ENCODE measurements at regions not wholly inside any gene's neighbourhood (a gene's known extent, or its start where the extent isn't known, plus 50 kb on each side); places are given as distances from the start of the nearest gene placed in this dataset.

DNA sequence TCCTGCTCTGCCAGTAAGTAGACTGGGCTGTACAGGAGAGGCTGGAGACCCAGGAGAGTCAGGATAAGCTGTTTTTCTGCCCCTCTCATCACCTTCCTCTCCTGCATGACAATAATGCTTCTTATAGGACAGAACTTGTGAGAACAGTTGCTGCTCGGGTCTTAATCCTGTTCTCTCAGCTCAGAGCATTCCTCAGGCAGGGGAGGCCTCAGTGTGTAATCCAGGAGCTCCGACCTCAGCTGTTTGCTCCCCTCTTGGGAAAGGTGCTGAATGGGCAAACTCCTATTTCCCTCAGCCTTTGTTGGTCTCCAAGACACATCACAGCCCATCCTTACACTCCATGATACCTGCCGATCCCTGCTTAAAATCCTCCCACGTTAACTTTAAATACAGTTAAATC, 134.9 kb upstream of the LRFN2 start:
- TF ChIP-seq, protein P1, sequence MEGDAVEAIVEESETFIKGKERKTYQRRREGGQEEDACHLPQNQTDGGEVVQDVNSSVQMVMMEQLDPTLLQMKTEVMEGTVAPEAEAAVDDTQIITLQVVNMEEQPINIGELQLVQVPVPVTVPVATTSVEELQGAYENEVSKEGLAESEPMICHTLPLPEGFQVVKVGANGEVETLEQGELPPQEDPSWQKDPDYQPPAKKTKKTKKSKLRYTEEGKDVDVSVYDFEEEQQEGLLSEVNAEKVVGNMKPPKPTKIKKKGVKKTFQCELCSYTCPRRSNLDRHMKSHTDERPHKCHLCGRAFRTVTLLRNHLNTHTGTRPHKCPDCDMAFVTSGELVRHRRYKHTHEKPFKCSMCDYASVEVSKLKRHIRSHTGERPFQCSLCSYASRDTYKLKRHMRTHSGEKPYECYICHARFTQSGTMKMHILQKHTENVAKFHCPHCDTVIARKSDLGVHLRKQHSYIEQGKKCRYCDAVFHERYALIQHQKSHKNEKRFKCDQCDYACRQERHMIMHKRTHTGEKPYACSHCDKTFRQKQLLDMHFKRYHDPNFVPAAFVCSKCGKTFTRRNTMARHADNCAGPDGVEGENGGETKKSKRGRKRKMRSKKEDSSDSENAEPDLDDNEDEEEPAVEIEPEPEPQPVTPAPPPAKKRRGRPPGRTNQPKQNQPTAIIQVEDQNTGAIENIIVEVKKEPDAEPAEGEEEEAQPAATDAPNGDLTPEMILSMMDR (IDR thresholded peaks at IDR 0.05): no peak
- no peak for TF ChIP-seq POLR2A (IDR thresholded peaks at IDR 0.05; ENCODE audit: low read depth)
